ENCODE measurements at regions not wholly inside any gene's neighbourhood (a gene's known extent, or its start where the extent isn't known, plus 50 kb on each side); places are given as distances from the start of the nearest gene placed in this dataset.
A peak's percentile ranks its signal among the peaks of the same experiment; 100 is the strongest.
"Not testable (repeated sequence)": the region's sequence is repeated elsewhere in the genome, so short reads cannot be mapped to it uniquely, and the experiment has no call there.

DNA sequence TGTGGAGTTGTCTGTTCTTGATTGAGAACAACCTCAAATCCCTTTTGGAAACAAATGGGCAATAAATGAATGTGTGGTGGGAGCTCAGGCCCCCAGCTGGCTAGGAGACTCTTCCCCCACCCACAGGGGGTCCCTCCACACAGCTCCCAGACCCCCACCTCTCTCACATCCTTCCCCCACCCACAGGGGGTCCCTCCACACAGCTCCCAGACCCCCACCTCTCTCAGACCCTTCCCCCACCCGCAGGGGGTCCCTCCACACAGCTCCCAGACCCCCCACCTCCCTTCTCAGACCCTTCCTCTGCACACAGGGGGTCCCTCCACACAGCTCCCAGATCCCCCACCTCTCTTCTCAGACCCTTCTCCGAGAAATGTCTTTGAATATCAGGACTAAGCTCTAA, 79.0 kb upstream of the CTDP1 start:
- Histone ChIP-seq H3K4me3 (ENCODE audit: low read length in 2 of 2) (no peak overlapping the region), H3K4me1 (ENCODE audit: control insufficient read depth in 2 of 2, insufficient read depth in 2 of 2, low read length in 2 of 2) (no peaks in the 10 kb centered on the region), H3K9me3 (ENCODE audit: control insufficient read depth in 2 of 2, insufficient read depth in 1 of 2, low read length in 1 of 2) (peaks cover 0 to 1% of the 10 kb centered on the region in 2 donors), H3K27ac (ENCODE audit: low read depth in 1 of 2, low read length in 1 of 2) (no peak overlapping the region), H3K36me3 (ENCODE audit: control insufficient read depth in 2 of 2, insufficient read depth in 2 of 2, low read length in 1 of 2) (no peaks in the 10 kb centered on the region), H3K27me3 (ENCODE audit: control insufficient read depth in 2 of 2, insufficient read depth in 1 of 2, low read length in 1 of 2) (peaks cover 0 to 6% of the 10 kb centered on the region in 2 donors)
- WGBS, result 87% methylated on average over 2 of the region's 2 CpGs
- DNase-seq (ENCODE audit: low read depth in 6 of 9, low spot score in 9 of 9), result no peak

DNA sequence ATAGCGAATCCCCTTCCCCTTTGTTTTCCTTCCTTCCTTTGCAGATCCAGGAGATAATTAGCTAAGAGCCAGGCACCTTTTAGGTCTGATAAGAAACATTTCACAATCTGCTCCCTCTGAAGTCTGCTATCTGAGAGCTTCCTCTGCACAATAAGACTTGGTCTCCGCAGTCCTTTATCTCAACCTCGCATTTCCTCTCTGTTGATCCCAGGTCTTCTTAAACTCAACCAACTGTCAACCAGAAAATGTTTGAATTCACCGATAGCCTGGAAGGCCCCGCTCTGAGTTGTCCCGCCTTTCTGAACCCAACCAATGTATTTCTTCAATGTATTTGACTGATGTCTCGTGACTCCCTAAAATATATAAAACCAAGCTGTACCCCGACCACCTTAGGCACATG, 78.4 kb upstream of the CTDP1 start:
- H3K27me3 ChIP-seq (ENCODE audit: control insufficient read depth in 2 of 2, insufficient read depth in 1 of 2, low read length in 1 of 2), result peaks cover 0 to 3% of the 10 kb centered on the region in 2 donors
- no peak overlapping the region for H3K4me3 ChIP-seq (ENCODE audit: low read length in 2 of 2)
- H3K9me3 ChIP-seq (ENCODE audit: control insufficient read depth in 2 of 2, insufficient read depth in 1 of 2, low read length in 1 of 2), result peaks cover 0 to 1% of the 10 kb centered on the region in 2 donors
- H3K36me3 ChIP-seq (ENCODE audit: control insufficient read depth in 2 of 2, insufficient read depth in 2 of 2, low read length in 1 of 2), result no peaks in the 10 kb centered on the region
- H3K4me1 ChIP-seq (ENCODE audit: control insufficient read depth in 2 of 2, insufficient read depth in 2 of 2, low read length in 2 of 2), result no peaks in the 10 kb centered on the region
- 41% methylated on average over 8 of the region's 8 CpGs for WGBS
- H3K27ac ChIP-seq (ENCODE audit: low read depth in 1 of 2, low read length in 1 of 2), result no peak overlapping the region
- DNase-seq (ENCODE audit: low read depth in 6 of 9, low spot score in 9 of 9), result peak in 1 of 9 donors; percentile 17

DNA sequence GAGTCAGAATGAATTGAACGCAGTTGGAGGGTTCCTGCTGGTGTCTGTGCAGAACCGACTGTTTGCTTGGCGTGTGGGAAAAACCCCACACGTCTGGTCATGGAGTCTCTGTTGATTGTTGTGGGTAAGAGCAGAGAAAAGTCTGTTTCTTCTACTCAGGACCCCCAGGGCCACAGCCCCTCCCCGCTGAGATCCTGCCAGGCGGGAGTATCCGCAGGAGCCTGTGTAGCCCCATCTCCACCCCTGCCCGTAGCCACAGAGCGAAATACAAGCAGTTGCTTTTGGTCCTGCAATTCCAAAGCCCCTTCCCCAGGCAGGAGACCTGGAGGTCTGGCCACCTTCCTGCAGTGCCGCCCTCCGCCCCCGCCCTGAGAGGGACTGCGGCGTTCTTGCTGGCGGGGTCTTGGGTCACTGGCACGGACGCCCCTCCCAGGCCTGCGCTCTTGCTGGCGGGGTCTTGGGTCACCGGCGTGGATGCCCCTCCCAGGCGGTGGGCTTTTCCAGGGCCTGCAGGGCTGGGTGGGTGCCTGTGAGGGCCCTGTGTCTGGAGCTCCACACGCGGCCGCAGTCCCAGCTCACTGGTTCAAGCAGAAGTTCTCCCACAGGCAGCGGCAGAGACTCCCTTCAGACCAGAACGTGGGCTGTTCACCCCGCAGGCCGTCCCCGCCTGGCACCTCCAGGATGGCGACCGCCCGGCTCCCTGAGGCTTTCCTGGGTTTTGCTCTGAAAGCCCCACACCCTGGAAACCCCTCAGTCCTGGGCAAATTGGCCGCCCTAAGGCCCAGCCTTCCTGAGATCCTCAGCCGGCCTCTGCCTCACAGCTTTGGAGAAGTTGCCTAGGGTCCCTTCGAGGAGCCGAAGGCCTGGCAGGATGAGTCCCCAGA, 76.0 kb upstream of the CTDP1 start:
- no peaks in the 10 kb centered on the region for H3K27me3 ChIP-seq (ENCODE audit: control insufficient read depth in 2 of 2, insufficient read depth in 1 of 2, low read length in 1 of 2)
- DNase-seq (ENCODE audit: low read depth in 6 of 9, low spot score in 9 of 9), result no peak

DNA sequence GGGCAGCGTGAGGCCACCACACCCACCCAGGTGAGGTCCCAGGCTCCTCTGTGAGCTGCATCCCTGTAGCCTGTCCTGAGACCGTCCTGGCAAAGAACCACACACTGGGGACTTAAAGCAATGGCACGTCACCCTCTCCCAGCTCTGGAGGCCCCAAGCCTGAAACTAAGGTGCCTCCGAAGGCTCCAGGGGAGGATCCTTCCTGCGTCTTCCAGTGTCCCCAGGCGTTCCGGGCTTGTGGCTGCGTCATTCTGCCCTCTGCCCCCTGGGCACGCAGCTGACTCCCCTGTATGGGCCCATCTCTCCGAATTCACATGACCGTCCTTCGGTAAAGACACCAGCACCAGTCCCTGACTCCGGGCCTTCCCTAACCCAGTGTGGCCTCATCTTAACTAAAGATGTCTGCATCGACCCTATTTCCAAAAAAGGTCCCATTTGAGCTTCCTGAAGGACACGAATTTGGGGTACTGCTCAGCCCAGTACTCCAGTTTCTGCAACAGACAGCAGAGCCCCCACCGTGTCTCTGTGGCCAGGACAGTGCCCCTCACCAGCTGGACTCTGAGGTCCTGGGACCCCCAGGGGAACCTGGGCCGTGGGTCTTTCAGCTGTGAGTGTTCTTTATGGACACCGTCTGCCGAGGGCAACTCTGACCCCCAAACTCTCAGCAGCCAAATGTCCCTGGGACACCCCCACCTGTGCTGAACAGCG, 75.2 kb upstream of the CTDP1 start:
- Histone ChIP-seq H3K9me3 (ENCODE audit: control insufficient read depth in 2 of 2, insufficient read depth in 1 of 2, low read length in 1 of 2) (peaks cover 0 to 1% of the 10 kb centered on the region in 2 donors), H3K4me1 (ENCODE audit: control insufficient read depth in 2 of 2, insufficient read depth in 2 of 2, low read length in 2 of 2) (peaks cover 0 to 4% of the 10 kb centered on the region in 2 donors), H3K36me3 (ENCODE audit: control insufficient read depth in 2 of 2, insufficient read depth in 2 of 2, low read length in 1 of 2) (no peaks in the 10 kb centered on the region), H3K27ac (ENCODE audit: low read depth in 1 of 2, low read length in 1 of 2) (no peak overlapping the region), H3K27me3 (ENCODE audit: control insufficient read depth in 2 of 2, insufficient read depth in 1 of 2, low read length in 1 of 2) (no peaks in the 10 kb centered on the region), H3K4me3 (ENCODE audit: low read length in 2 of 2) (no peak overlapping the region)
- no peak for DNase-seq (ENCODE audit: low read depth in 6 of 9, low spot score in 9 of 9)
- 97% methylated on average over 20 of the region's 20 CpGs for WGBS

More for the DNA sequence above, 76.0 kb upstream of the CTDP1 start:
- WGBS, result 97% methylated on average over 37 of the region's 37 CpGs
- Histone ChIP-seq H3K36me3 (ENCODE audit: control insufficient read depth in 2 of 2, insufficient read depth in 2 of 2, low read length in 1 of 2) (no peaks in the 10 kb centered on the region), H3K4me3 (ENCODE audit: low read length in 2 of 2) (no peak overlapping the region), H3K9me3 (ENCODE audit: control insufficient read depth in 2 of 2, insufficient read depth in 1 of 2, low read length in 1 of 2) (peaks cover 0 to 1% of the 10 kb centered on the region in 2 donors), H3K4me1 (ENCODE audit: control insufficient read depth in 2 of 2, insufficient read depth in 2 of 2, low read length in 2 of 2) (no peaks in the 10 kb centered on the region), H3K27ac (ENCODE audit: low read depth in 1 of 2, low read length in 1 of 2) (no peak overlapping the region)

DNA sequence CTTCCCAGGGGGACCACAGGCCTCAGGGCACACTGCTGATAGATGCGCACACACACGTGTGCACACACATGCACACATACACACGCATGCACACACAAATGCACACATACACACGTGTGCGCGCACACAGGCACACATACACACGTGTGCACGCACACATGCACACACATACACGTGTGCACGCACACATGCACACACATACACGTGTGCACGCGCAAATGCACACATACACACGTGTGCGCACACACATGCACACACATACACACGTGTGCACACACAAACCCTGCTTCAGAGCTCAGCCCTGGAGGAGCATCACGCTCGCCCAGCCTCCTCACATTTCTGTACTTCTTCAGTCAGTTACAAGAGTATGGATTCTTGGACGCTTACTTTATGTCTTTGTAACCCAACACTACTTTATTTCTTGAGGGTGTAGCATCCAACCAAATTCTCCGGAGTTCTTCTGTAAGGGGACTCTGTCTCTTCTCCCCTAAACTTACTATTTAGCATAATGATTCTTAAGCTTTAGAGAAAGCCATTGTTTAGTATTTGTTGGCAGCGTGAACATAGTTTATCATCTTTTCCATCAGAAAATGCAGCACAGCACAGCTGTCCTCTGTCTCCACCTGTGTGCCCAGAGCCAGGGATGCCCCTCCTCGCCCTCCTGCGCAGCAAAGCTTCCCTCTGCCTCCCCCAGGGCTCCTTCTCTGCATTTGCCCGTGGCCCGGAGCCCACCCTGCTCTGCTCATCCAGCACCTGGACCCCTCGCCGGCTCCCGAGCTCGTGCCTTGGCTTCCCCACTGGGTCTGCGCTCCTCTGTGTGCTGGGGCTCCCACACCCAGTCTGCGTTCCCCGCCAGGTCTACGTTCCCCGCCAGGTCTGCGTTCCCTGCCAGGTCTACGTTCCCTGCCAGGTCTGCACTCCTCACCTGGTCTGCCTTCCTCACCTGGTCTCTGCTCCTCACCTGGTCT, 74.4 kb upstream of the CTDP1 start:
- DNase-seq (ENCODE audit: low read depth in 6 of 9, low spot score in 9 of 9), result no peak
- H3K27ac ChIP-seq (ENCODE audit: low read depth in 1 of 2, low read length in 1 of 2), result no peak overlapping the region
- H3K36me3 ChIP-seq (ENCODE audit: control insufficient read depth in 2 of 2, insufficient read depth in 2 of 2, low read length in 1 of 2), result no peaks in the 10 kb centered on the region
- H3K27me3 ChIP-seq (ENCODE audit: control insufficient read depth in 2 of 2, insufficient read depth in 1 of 2, low read length in 1 of 2), result no peaks in the 10 kb centered on the region
- H3K4me3 ChIP-seq (ENCODE audit: low read length in 2 of 2), result no peak overlapping the region
- peaks cover 0 to 1% of the 10 kb centered on the region in 2 donors for H3K9me3 ChIP-seq (ENCODE audit: control insufficient read depth in 2 of 2, insufficient read depth in 1 of 2, low read length in 1 of 2)
- 95% methylated on average over 36 of the region's 36 CpGs for WGBS
- peaks cover 0 to 4% of the 10 kb centered on the region in 2 donors for H3K4me1 ChIP-seq (ENCODE audit: control insufficient read depth in 2 of 2, insufficient read depth in 2 of 2, low read length in 2 of 2)

DNA sequence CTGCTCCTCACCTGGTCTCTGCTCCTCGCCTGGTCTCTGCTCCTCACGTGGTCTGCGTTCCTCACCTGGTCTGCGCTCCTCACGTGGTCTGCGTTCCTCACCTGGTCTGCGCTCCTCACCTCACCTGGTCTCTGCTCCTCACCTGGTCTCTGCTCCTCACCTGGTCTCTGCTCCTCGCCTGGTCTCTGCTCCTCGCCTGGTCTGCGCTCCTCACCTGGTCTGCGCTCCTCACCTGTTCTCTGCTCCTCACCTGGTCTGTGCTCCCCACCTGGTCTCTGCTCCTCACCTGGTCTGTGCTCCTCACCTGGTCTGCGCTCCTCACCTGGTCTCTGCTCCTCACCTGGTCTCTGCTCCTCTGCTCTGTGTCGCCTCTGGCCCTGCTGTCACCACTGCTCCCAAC, 73.5 kb upstream of the CTDP1 start:
- not testable (repeated sequence) for H3K9me3 ChIP-seq (ENCODE audit: control insufficient read depth in 2 of 2, insufficient read depth in 1 of 2, low read length in 1 of 2); H3K27me3 ChIP-seq (ENCODE audit: control insufficient read depth in 2 of 2, insufficient read depth in 1 of 2, low read length in 1 of 2); DNase-seq (ENCODE audit: low read depth in 6 of 9, low spot score in 9 of 9); H3K36me3 ChIP-seq (ENCODE audit: control insufficient read depth in 2 of 2, insufficient read depth in 2 of 2, low read length in 1 of 2); H3K27ac ChIP-seq (ENCODE audit: low read depth in 1 of 2, low read length in 1 of 2); H3K4me3 ChIP-seq (ENCODE audit: low read length in 2 of 2); H3K4me1 ChIP-seq (ENCODE audit: control insufficient read depth in 2 of 2, insufficient read depth in 2 of 2, low read length in 2 of 2)
- 94% methylated on average over 13 of the region's 13 CpGs for WGBS

DNA sequence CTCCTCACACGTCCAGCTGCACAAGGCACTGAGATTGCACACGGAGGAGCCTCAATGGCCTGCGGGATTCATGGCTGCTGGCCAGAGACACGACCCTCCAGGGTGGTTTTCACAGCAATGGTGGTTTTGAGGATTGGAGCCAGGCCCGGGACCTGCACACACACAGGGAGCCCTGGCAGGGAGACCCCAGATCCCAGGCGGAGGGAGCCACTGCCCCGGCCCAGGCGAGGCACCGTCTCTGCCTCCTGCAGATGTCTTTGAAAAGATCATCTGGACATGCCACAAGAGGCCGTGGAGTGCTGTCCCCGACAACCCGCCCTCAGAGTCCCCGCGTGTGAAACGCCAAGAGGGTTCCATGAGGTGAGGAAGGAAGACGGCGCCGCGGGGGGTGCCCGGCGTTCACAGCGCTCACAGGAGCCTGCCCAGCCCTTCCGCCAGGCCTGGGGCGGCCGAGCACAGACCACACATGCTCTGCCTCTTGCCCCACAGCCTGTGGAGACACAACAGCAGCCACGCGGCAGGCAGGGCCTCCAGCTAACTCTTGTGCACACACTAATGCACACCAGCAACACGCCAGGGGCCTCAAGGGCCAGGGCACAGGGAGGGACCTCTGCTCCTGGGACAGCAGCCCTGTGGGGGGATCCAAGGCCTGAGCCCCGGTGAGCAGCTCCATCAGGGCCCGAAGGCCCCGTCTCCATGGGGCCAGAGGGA, 72.8 kb upstream of the CTDP1 start:
- Histone ChIP-seq H3K4me1 (ENCODE audit: control insufficient read depth in 2 of 2, insufficient read depth in 2 of 2, low read length in 2 of 2) (peaks cover 0 to 4% of the 10 kb centered on the region in 2 donors), H3K4me3 (ENCODE audit: low read length in 2 of 2) (no peak overlapping the region), H3K36me3 (ENCODE audit: control insufficient read depth in 2 of 2, insufficient read depth in 2 of 2, low read length in 1 of 2) (no peaks in the 10 kb centered on the region), H3K9me3 (ENCODE audit: control insufficient read depth in 2 of 2, insufficient read depth in 1 of 2, low read length in 1 of 2) (peaks cover 0 to 1% of the 10 kb centered on the region in 2 donors), H3K27ac (ENCODE audit: low read depth in 1 of 2, low read length in 1 of 2) (no peak overlapping the region), H3K27me3 (ENCODE audit: control insufficient read depth in 2 of 2, insufficient read depth in 1 of 2, low read length in 1 of 2) (no peaks in the 10 kb centered on the region)
- 93% methylated on average over 31 of the region's 31 CpGs for WGBS
- DNase-seq (ENCODE audit: low read depth in 6 of 9, low spot score in 9 of 9), result no peak

DNA sequence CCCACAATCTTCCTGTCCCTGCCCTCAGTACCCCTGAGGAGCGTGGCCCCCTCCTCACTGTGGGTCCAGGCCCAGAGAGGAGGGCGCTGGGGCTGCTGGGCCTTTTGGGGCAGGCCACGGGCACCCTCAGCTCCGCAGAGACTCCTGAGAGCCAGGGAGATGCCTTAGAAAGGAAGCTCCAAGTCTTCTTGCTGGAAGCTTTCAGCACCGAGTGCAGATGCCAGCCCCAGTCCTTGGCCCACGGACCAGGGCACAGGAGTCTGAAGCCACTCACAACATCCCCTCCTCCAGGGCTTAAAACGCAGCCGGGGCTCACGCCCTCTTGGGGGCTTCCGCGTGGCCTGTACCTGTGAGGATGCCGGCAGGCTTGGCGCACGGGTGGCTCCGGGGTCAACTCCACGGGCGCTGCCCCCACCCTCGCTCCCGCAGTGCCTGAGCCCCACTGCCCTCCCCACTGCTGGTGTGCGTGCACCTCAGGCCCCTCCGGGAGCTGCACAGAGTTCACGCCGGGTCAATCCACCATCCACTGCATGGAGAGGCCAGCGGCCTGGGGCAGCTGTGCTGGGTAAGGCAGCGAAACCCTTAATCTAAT, 72.1 kb upstream of the CTDP1 start:
- Histone ChIP-seq H3K4me3 (ENCODE audit: low read length in 2 of 2) (no peak overlapping the region), H3K4me1 (ENCODE audit: control insufficient read depth in 2 of 2, insufficient read depth in 2 of 2, low read length in 2 of 2) (peaks cover 0 to 4% of the 10 kb centered on the region in 2 donors), H3K36me3 (ENCODE audit: control insufficient read depth in 2 of 2, insufficient read depth in 2 of 2, low read length in 1 of 2) (no peaks in the 10 kb centered on the region), H3K9me3 (ENCODE audit: control insufficient read depth in 2 of 2, insufficient read depth in 1 of 2, low read length in 1 of 2) (peaks cover 0 to 1% of the 10 kb centered on the region in 2 donors), H3K27ac (ENCODE audit: low read depth in 1 of 2, low read length in 1 of 2) (no peak overlapping the region), H3K27me3 (ENCODE audit: control insufficient read depth in 2 of 2, insufficient read depth in 1 of 2, low read length in 1 of 2) (no peaks in the 10 kb centered on the region)
- WGBS, result 98% methylated on average over 25 of the region's 25 CpGs
- DNase-seq (ENCODE audit: low read depth in 6 of 9, low spot score in 9 of 9), result no peak

Measured in thymus (tissue), 11 donors.